BJ (cell line): ENCODE measurements at regions not wholly inside any gene's neighbourhood (a gene's known extent, or its start where the extent isn't known, plus 50 kb on each side); places are given as distances from the start of the nearest gene placed in this dataset.

Experiments used
- CTCF ChIA-PET: fragments of 350-600 bp; formaldehyde crosslinking; extraction: SDS; loops from one replicate; lab custom pipeline; 2021; ENCODE audit warnings: antibody characterized with exemption, inconsistent platforms; lab: Yijun Ruan, JAX
- POLR2A ChIA-PET: fragments of 300-600 bp; sonication (Branson Sonifier 250); formaldehyde crosslinking; extraction: SDS; loops from one replicate; lab custom pipeline; 2021; ENCODE audit warnings: antibody characterized with exemption; lab: Charles Lee
- DNase-seq: peaks from one replicate; pipeline ENCODE4 v3.0.0-alpha.2; 2011; ENCODE audit warnings: low read depth
- H3K27me3 ChIP-seq: 2 replicates; pipeline ENCODE4 v1.6.0; 2011; ENCODE audit warnings: low read length; ENCODE audit not compliant: control insufficient read depth, insufficient read depth
- H3K36me3 ChIP-seq: 2 replicates; pipeline ENCODE4 v1.5.1; 2011; ENCODE audit warnings: low read length; ENCODE audit not compliant: control insufficient read depth, insufficient read depth
- H3K4me3 ChIP-seq: 2 replicates; pipeline ENCODE4 v1.5.1; 2011; ENCODE audit warnings: low read depth, mild to moderate bottlenecking, control low read depth, low read length
- CTCF ChIP-seq: IDR thresholded peaks from 2 replicates; pipeline ENCODE4 v1.5.1; 2011; ENCODE audit warnings: low read depth, mild to moderate bottlenecking, control low read depth, inconsistent platforms, low read length, moderate library complexity; ENCODE audit not compliant: insufficient read depth

DNA sequence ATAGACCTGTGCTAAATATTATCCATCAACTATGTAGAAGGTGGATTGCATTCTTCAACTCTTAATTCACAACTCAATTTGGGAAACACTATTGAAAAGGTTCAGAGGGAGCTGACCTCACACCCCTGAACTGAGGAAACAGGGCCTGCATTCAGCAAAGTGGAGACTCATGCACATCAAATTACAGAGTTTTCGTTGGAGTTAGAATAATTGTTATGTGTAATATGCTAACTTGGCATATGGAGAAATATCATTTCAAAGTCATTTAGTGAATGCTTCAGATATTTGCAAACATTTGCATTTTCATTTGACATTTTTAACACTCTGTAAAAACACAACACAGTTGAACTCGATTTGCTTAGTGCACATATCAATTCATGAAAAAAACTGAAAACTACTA is 1102.8 kb upstream of the INTU start:
- CTCF ChIA-PET: no interaction called here
- Histone ChIP-seq H3K4me3 (no peak overlapping the region), H3K27me3 (no peaks in the 10 kb centered on the region), H3K36me3 (no peaks in the 10 kb centered on the region)
- DNase-seq: no peak
- TF ChIP-seq CTCF: no peak
- POLR2A ChIA-PET: no interaction called here

GRCh38 chr4:126530996-126531585 is 1101.7 kb upstream of the INTU start:
- POLR2A ChIA-PET: no interaction called here
- Histone ChIP-seq H3K27me3 (no peaks in the 10 kb centered on the region), H3K36me3 (no peaks in the 10 kb centered on the region), H3K4me3 (no peak overlapping the region)
- CTCF ChIA-PET: no interaction called here
- no peak for DNase-seq
- TF ChIP-seq CTCF: no peak

DNA sequence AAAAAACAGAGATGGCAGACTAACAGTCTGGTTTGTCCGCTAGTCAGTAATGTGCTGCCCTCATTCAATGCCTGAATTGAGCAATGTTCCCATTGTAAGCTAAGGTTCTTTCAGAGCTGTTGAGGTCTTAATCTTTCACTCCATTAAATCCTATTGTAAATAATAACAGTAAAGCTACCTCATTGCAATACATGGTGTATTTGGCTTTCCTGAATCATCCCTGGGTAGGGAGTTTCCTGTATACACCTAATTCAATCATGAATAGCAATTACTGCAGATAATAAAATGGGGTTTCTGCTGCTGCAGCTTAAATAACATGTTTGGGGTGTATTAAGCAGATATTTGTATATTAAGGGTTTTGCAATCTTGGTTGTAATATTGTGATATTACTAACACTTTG is 1100.2 kb upstream of the INTU start:
- TF ChIP-seq CTCF: no peak
- Histone ChIP-seq H3K4me3 (no peak overlapping the region), H3K36me3 (no peaks in the 10 kb centered on the region), H3K27me3 (no peaks in the 10 kb centered on the region)
- POLR2A ChIA-PET: no interaction called here
- CTCF ChIA-PET: no interaction called here
- DNase-seq: no peak

DNA sequence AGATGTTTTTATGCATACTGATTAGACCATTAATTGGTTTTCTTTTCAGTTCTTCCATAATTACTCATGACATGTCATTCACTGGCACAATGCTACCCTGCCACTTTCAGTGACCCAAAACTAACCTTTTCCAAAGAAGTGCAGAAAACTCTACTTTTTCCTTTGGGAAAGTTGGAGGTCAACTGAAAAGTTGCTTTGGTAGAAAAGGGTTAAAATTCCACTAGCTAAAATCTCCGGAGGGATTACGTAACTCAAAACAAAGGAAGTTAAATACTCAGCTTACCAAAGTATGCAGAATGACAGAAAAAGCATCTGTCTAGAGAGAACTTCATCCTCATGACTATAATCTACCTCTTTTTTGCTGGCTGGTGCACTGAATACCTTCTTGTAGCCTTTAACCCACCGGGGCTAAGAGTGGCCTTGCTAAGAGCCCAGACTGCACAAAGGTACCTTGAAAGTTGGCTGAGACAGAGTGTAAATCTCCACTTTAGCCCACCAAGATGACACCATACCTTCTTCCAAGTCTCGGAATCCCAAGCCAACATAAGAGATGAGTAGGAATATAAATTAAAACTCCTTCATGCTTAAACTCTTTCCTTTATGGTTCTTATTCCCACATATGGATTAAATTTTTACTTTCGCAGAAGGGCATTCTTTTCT is 1099.5 kb upstream of the INTU start:
- H3K27me3 ChIP-seq: no peaks in the 10 kb centered on the region
- TF ChIP-seq CTCF: no peak
- H3K36me3 ChIP-seq: no peaks in the 10 kb centered on the region
- no peak overlapping the region for H3K4me3 ChIP-seq
- POLR2A ChIA-PET: no interaction called here
- DNase-seq: no peak
- CTCF ChIA-PET: no interaction called here

GRCh38 chr4:126539771-126540170 is 1093.0 kb upstream of the INTU start:
- DNase-seq: no peak

More at GRCh38 chr4:126539771-126540170, 1093.0 kb upstream of the INTU start:
- Histone ChIP-seq H3K36me3 (no peaks in the 10 kb centered on the region), H3K4me3 (no peak overlapping the region), H3K27me3 (no peaks in the 10 kb centered on the region)
- CTCF ChIA-PET: no interaction called here
- TF ChIP-seq CTCF: no peak
- POLR2A ChIA-PET: no interaction called here
